ENCODE measurements at regions not wholly inside any gene's neighbourhood (a gene's known extent, or its start where the extent isn't known, plus 50 kb on each side); places are given as distances from the start of the nearest gene placed in this dataset.

DNA sequence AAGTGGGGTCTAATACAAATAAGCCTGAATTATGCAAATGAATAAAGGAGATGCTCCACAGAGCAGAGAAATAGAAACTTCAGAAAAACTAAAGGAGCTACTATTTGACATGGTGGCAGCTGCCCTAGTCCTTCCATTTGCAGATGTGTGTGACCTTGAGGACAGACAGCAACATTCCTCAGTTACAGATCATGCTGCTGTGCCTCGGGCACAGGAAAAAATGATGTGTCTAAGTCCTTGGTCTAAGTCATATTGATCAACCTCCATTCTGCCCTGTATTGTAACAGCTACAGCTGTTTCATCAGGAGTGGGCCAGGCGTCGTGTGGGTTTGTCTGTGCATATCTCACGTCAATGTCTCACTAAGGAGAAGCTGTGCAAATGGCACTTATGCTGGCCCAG, 710.4 kb downstream of the TNS3 start:
- ATAC-seq (replicated peaks in 6 of 8) = peak in 1 of 8 experiments; percentile 14
- in situ Hi-C loops (cut with MboI; ENCODE audit: low pct_unique_long_range_greater_than_20kb in 2 of 9, low sequenced_read_pairs in 9 of 9, unreplicated experiment in 9 of 9) = no loop called here
- H3K4me1 ChIP-seq (replicated peaks in 1 of 2) = no peaks in the 10 kb centered on the region
- H3K4me3 ChIP-seq = no peak overlapping the region
- 67 to 70% (median 67%) methylated on average over 1 to 2 of the region's 4 CpGs; no CpG with 5 or more reads in 7 of the 10 experiments for WGBS, 10 experiments
- no peak overlapping the region for H3K27ac ChIP-seq

DNA sequence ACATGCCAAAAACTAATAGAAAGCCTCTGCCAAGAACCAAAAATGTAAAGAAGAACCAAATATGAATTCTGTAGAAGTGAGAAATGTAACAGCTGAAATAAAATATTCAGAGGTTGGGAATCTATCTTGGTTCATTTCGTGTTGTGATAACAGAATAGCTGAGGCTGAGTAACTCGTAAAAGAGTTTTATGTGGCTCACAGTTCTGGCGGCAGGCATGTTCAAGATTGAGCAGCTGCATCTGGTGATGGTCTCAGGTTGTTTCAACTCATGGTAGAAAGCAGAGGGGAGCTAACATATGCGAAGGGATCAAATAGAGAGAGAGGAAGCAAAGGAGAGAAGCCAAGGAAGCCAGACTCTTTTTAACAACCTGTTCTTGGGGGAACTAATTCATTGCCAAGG, 717.2 kb downstream of the TNS3 start:
- Histone ChIP-seq H3K4me3 (no peak overlapping the region), H3K27ac (no peak overlapping the region), H3K4me1 (replicated peaks in 1 of 2) (no peaks in the 10 kb centered on the region)
- 61 to 100% (median 83%) methylated on average over 1 to 4 of the region's 4 CpGs for WGBS, 10 experiments
- in situ Hi-C loops (cut with MboI; ENCODE audit: low pct_unique_long_range_greater_than_20kb in 2 of 9, low sequenced_read_pairs in 9 of 9, unreplicated experiment in 9 of 9) = no loop called here
- ATAC-seq (replicated peaks in 6 of 8) = no peak

DNA sequence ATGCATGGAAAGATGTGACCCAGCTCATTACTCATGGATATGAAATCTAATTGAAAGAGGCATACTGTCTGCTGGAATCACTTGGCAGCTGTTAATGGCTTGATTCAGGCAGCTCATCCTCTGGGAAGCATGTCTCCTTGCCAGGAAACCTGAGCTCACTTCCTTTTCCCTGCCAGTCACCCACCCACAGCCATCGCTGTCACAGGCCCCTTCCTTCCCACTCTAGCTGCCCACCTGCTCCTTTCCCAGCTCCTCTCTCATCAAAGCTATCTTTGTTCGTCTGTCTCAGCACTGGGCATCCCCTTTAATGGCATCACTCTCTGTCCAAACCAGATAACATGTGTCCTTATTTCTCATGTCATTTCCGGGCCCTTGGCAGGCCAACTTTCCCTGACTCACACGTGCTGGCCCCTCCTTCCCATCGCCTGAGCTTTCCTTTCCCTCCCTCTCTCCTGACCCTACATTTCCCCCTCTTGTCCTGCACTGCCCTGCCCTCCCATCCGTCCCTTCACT, 721.9 kb downstream of the TNS3 start:
- peak in 2 of 8 experiments; percentile 40 to 46 for ATAC-seq (replicated peaks in 6 of 8)
- no peak overlapping the region for H3K4me3 ChIP-seq
- 3 to 88% (median 74%) methylated on average over 1 to 5 of the region's 6 CpGs; no CpG with 5 or more reads in 2 of the 10 experiments for WGBS, 10 experiments
- H3K4me1 ChIP-seq (replicated peaks in 1 of 2) = no peaks in the 10 kb centered on the region
- H3K27ac ChIP-seq = no peak overlapping the region
- in situ Hi-C loops (cut with MboI; ENCODE audit: low pct_unique_long_range_greater_than_20kb in 2 of 9, low sequenced_read_pairs in 9 of 9, unreplicated experiment in 9 of 9) = no loop called here

DNA sequence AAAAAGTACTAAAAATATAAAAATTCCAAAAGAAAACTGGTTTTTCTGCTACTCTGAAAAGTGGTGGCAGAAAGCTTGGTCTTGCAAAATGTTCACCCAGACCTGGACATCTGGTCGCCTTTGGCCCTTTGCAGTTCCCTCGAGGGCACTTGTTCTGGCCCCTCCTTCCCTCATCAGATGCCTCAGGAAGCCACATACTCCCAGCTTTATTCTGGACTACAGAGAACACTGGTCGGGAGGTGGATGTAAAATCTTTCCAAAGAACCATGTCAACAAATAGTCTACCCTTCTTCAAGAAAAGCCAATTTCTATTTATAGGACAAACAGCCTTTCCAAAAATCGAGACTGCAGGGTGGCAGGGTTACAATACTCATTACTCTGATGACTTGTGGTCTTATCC, 726.1 kb downstream of the TNS3 start:
- H3K27ac ChIP-seq = no peak overlapping the region
- in situ Hi-C loops (cut with MboI; ENCODE audit: low pct_unique_long_range_greater_than_20kb in 2 of 9, low sequenced_read_pairs in 9 of 9, unreplicated experiment in 9 of 9) = no loop called here
- WGBS, 10 experiments = 0 to 83% (median 65%) methylated on average over 1 to 3 of the region's 4 CpGs; no CpG with 5 or more reads in 2 of the 10 experiments
- no peak for ATAC-seq (replicated peaks in 6 of 8)
- H3K4me1 ChIP-seq (replicated peaks in 1 of 2) = no peaks in the 10 kb centered on the region
- H3K4me3 ChIP-seq = no peak overlapping the region

DNA sequence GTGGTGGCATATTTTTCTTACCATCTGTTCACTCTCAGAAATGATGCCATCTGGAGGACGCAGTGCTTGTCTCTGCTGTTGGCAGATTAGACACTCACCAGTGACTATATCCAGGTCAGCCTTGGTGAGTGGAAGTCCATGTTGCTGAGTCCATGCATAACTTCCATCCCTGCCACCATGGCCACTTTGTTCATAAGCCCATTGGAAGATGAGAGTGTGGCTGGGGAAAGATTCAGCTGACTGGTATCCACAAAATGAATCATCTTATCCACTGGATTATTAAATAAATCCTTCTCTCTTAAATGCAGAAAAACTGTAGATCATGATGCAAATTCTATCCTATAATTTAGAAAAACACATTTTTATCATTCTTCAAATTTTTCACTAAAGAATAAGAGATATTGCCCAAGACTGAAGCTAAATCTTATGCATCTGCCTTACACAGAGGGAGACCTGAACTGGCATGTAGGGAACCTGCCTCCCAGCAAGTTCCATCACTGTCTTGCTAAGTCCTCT, 726.9 kb downstream of the TNS3 start:
- Histone ChIP-seq H3K27ac (no peak overlapping the region), H3K4me1 (replicated peaks in 1 of 2) (no peaks in the 10 kb centered on the region), H3K4me3 (no peak overlapping the region)
- in situ Hi-C loops (cut with MboI; ENCODE audit: low pct_unique_long_range_greater_than_20kb in 2 of 9, low sequenced_read_pairs in 9 of 9, unreplicated experiment in 9 of 9) = no loop called here
- WGBS, 10 experiments = 0 to 100% (median 67%) methylated on average over 1 of the region's 1 CpG; no CpG with 5 or more reads in 2 of the 10 experiments
- ATAC-seq (replicated peaks in 6 of 8) = no peak

DNA sequence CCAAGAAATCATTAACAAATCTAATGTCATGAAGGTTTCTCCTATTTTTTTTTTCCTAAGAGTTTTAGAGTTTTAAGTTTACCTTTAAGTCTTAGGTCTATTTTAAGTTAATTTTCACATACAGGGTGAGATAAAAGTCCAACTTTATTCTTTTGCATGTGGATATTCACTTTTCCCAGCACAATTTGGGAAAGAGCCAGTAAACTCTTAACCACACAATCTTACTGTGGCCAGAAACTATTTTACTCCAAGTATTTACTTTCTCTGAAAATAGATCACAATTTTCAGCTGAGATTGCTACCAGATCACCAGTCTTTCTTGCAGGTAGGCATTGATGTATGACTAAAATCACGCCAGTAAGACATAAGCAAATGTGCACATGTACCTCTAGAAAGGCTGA, 728.5 kb downstream of the TNS3 start:
- 50 to 100% (median 83%) methylated on average over 1 of the region's 1 CpG; no CpG with 5 or more reads in 5 of the 10 experiments for WGBS, 10 experiments

DNA sequence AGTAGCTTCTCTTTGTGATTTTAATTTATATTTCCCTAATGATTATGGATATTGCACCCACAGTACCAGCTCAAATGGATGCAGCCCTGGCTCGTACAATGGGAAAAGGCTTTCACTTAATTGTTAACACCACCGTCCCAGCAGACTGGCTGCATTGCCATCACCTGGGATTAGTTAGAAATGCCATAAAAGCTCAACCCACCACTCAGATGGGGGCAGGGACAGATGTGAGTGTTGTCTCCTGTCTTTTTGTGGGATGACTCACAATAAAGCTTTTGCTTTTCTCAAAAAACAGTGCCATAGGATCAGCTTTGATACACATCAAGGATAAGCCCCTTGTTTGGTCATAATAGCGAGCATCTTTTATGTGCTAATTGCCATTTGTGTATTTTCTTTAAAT, 729.1 kb downstream of the TNS3 start:
- H3K4me3 ChIP-seq = no peak overlapping the region
- no peaks in the 10 kb centered on the region for H3K4me1 ChIP-seq (replicated peaks in 1 of 2)
- H3K27ac ChIP-seq = no peak overlapping the region
- WGBS, 10 experiments = 25 to 100% (median 80%) methylated on average over 1 to 3 of the region's 3 CpGs; no CpG with 5 or more reads in 1 of the 10 experiments
- in situ Hi-C loops (cut with MboI; ENCODE audit: low pct_unique_long_range_greater_than_20kb in 2 of 9, low sequenced_read_pairs in 9 of 9, unreplicated experiment in 9 of 9) = no loop called here
- no peak for ATAC-seq (replicated peaks in 6 of 8)

More for the DNA sequence above, 728.5 kb downstream of the TNS3 start:
- Histone ChIP-seq H3K27ac (no peak overlapping the region), H3K4me3 (no peak overlapping the region), H3K4me1 (replicated peaks in 1 of 2) (no peaks in the 10 kb centered on the region)
- in situ Hi-C loops (cut with MboI; ENCODE audit: low pct_unique_long_range_greater_than_20kb in 2 of 9, low sequenced_read_pairs in 9 of 9, unreplicated experiment in 9 of 9) = no loop called here
- no peak for ATAC-seq (replicated peaks in 6 of 8)

DNA sequence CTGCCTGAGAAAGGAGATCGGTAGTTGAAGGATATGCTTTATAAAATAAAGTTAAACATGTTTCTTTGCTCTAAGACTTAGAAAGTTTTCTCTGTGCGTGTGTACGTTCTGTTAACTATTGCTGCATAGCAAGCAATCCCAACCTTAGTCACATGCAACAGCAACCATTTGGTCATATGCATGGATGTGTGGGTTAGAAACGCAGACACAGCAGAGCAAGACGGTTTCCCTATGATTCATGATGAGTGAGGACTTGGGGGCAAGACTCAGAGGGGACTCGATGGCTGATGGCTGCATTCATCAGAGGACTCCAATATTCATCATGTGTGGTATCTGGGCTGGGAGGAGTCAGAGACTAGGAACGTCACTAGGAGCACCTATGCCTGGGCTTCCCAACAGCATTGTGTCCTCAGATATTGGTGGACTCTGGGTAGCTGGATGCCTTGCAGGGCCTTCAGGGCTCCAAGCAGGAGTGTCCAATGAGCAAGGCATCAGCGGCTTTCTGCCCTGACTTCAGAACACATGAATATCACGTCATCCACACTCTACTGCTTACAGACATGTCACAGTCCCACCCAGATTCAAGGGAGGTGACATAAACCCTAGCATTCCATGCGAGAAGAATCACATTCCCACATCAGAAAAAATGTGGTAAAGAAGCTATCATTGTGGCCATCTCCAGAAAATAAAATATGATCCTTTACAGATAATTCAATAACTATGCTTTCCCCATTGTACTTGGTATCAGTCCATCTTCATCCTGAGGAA, 731.2 kb downstream of the TNS3 start:
- no peak overlapping the region for H3K4me3 ChIP-seq
- in situ Hi-C loops (cut with MboI; ENCODE audit: low pct_unique_long_range_greater_than_20kb in 2 of 9, low sequenced_read_pairs in 9 of 9, unreplicated experiment in 9 of 9) = no loop called here
- WGBS, 10 experiments = 20 to 100% (median 88%) methylated on average over 2 to 9 of the region's 10 CpGs

DNA sequence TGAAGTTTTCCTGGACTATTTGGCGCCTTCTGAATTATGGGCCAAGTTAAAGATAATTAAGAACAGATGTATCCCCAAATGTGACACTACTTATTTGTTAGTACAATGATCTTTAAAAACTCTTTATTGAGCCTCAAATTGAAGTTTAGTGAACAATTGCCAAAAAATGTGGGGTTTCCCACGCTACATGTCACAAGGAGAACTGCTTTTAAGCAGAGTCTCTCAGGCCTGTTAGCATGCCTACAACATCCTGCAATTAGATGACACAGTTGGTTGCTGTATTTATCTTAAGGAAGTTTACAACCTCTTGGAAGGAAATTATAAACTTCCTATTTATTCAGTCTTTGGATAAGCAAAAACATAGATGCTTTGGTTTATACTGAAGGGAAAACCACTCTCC, 733.0 kb downstream of the TNS3 start:
- Histone ChIP-seq H3K27ac (no peak overlapping the region), H3K4me3 (no peak overlapping the region), H3K4me1 (replicated peaks in 1 of 2) (no peaks in the 10 kb centered on the region)
- WGBS, 10 experiments = 13 to 100% (median 74%) methylated on average over 1 to 2 of the region's 2 CpGs; no CpG with 5 or more reads in 2 of the 10 experiments
- no peak for ATAC-seq (replicated peaks in 6 of 8)
- in situ Hi-C loops (cut with MboI; ENCODE audit: low pct_unique_long_range_greater_than_20kb in 2 of 9, low sequenced_read_pairs in 9 of 9, unreplicated experiment in 9 of 9) = no loop called here

More for the DNA sequence above, 731.2 kb downstream of the TNS3 start:
- H3K4me1 ChIP-seq (replicated peaks in 1 of 2) = no peaks in the 10 kb centered on the region
- peak in 2 of 8 experiments; percentile 31 to 62 for ATAC-seq (replicated peaks in 6 of 8)
- no peak overlapping the region for H3K27ac ChIP-seq

DNA sequence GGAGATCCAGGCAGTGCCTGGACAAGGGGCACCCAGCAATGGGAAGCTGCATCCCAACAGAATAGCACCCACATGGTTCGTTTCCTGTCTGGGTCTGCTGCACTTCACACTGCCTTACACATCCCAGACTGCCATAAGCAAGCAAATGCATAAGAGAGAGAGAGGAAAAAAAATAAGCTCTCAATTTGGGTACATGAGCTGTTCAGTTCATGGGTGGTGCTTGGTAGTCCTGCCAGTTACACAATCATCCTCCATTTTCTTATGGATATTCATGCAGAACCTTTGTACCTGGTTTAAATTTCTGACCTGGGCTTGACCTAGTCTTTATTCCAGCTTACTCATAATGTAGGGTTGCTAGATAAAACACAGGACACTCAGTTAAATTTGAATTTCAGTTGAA, 733.6 kb downstream of the TNS3 start:
- ATAC-seq (replicated peaks in 6 of 8) = peak in 2 of 8 experiments; percentile 75 to 81
- WGBS, 10 experiments = 88 to 100% methylated on average over 1 of the region's 1 CpG; no CpG with 5 or more reads in 8 of the 10 experiments
- Histone ChIP-seq H3K4me3 (no peak overlapping the region), H3K4me1 (replicated peaks in 1 of 2) (no peaks in the 10 kb centered on the region), H3K27ac (no peak overlapping the region)
- in situ Hi-C loops (cut with MboI; ENCODE audit: low pct_unique_long_range_greater_than_20kb in 2 of 9, low sequenced_read_pairs in 9 of 9, unreplicated experiment in 9 of 9) = no loop called here

DNA sequence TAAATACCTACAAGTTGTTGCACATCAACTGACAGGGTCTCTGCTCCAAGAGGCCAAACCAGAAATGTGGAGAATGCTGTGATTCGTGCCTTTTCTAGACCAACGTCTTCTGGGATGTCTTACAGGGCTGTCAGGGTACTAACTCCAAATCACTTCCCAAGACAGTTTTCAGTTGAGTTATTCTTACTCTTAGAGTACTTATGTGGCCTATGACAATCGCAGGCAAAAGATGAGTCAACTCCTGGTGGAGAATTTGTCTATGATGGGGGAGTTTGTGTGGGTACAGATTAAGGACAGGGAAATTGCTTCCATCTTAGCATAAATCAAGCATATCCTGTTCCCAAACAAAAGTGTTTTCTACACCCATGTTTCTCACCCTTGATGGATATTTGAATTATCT, 734.8 kb downstream of the TNS3 start:
- no peak overlapping the region for H3K4me3 ChIP-seq
- H3K27ac ChIP-seq = no peak overlapping the region
- WGBS, 10 experiments = 0 to 85% (median 38%) methylated on average over 1 to 3 of the region's 3 CpGs; no CpG with 5 or more reads in 4 of the 10 experiments
- no peaks in the 10 kb centered on the region for H3K4me1 ChIP-seq (replicated peaks in 1 of 2)
- no peak for ATAC-seq (replicated peaks in 6 of 8)
- in situ Hi-C loops (cut with MboI; ENCODE audit: low pct_unique_long_range_greater_than_20kb in 2 of 9, low sequenced_read_pairs in 9 of 9, unreplicated experiment in 9 of 9) = no loop called here

DNA sequence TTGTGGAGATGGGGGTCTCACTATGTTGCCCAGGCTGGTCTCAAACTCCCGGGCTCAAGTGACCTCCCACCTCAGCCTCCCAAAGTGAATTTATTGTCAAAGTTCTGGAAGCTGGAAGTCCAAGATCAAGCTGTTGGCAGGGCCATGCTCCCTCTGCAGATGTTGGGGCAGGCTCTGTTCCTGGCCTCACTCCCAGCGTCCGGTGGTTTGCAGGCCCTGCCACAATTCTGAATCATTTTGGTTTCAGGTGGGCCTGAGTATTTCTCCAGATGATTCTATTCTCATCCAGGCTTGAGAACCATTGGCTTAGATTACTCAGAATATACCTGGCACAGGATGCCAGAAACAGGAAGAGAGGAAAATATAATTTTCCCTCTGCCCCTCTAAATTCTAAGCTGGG, 737.4 kb downstream of the TNS3 start:
- Histone ChIP-seq H3K4me1 (replicated peaks in 1 of 2) (no peaks in the 10 kb centered on the region), H3K4me3 (no peak overlapping the region), H3K27ac (no peak overlapping the region)
- ATAC-seq (replicated peaks in 6 of 8) = no peak
- in situ Hi-C loops (cut with MboI; ENCODE audit: low pct_unique_long_range_greater_than_20kb in 2 of 9, low sequenced_read_pairs in 9 of 9, unreplicated experiment in 9 of 9) = no loop called here
- 68 to 100% (median 87%) methylated on average over 1 to 3 of the region's 3 CpGs; no CpG with 5 or more reads in 4 of the 10 experiments for WGBS, 10 experiments

DNA sequence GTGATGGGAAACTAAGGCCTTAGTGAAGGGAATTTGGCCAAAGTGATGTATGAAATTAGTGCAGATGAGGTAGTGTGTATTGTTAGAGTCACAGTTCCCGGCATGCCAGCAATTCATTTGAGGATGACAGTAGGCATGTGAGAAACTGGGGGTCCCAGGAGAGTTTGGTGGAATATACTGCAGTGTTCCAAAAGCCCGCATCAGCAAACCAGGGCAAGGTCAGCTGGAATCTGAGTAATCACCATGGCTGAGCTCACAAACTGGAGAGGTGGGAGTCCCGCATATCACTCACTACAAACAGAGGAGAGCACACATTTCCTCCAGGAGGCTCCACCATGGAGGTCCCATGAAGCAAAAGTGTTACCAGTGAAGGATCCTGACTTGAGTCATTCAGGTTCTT, 740.7 kb downstream of the TNS3 start:
- in situ Hi-C loops (cut with MboI; ENCODE audit: low pct_unique_long_range_greater_than_20kb in 2 of 9, low sequenced_read_pairs in 9 of 9, unreplicated experiment in 9 of 9) = no loop called here
- peak in 4 of 8 experiments; percentile 24 to 71 (median 42) for ATAC-seq (replicated peaks in 6 of 8)
- 40 to 100% (median 89%) methylated on average over 1 to 3 of the region's 3 CpGs; no CpG with 5 or more reads in 2 of the 10 experiments for WGBS, 10 experiments
- Histone ChIP-seq H3K4me3 (no peak overlapping the region), H3K27ac (no peak overlapping the region), H3K4me1 (replicated peaks in 1 of 2) (no peaks in the 10 kb centered on the region)
